SKM-1 treated with dmso at 0.1 percent for 144 hours (cell line): ENCODE measurements at regions not wholly inside any gene's neighbourhood (a gene's known extent, or its start where the extent isn't known, plus 50 kb on each side); places are given as distances from the start of the nearest gene placed in this dataset.

Source experiments
- DNase-seq: peaks from one replicate; lab custom pipeline; 2025; ENCODE audit not compliant: unreplicated experiment; lab: John Stamatoyannopoulos, UW

- no peak for DNase-seq
Observed at GRCh38 chr10:76735866-76736265, 901.7 kb downstream of the KCNMA1 start.

- peak; percentile 47 for DNase-seq
Observed at GRCh38 chr10:76733441-76733936, 904.1 kb downstream of the KCNMA1 start.

- DNase-seq: no peak
Observed at GRCh38 chr10:76732306-76732705, 905.3 kb downstream of the KCNMA1 start.

GRCh38 chr10:76729841-76730487, 907.6 kb downstream of the KCNMA1 start:
- no peak for DNase-seq

GRCh38 chr10:76729346-76729745, 908.3 kb downstream of the KCNMA1 start:
- no peak for DNase-seq

- no peak for DNase-seq
Observed at GRCh38 chr10:76727038-76727437, 910.6 kb downstream of the KCNMA1 start.

- no peak for DNase-seq
Observed at GRCh38 chr10:76723844-76724243, 913.8 kb downstream of the KCNMA1 start.

GRCh38 chr10:76721891-76722505, 915.6 kb downstream of the KCNMA1 start:
- no peak for DNase-seq

GRCh38 chr10:76719006-76719405, 918.6 kb downstream of the KCNMA1 start:
- no peak for DNase-seq

- no peak for DNase-seq
Observed at GRCh38 chr10:76717141-76717540, 920.5 kb downstream of the KCNMA1 start.

GRCh38 chr10:76711222-76711997, 926.2 kb downstream of the KCNMA1 start:
- no peak for DNase-seq

GRCh38 chr10:76700241-76700640, 937.4 kb downstream of the KCNMA1 start:
- DNase-seq: no peak

- no peak for DNase-seq
Observed at GRCh38 chr10:76697923-76698322, 939.7 kb downstream of the KCNMA1 start.

- no peak for DNase-seq
Observed at GRCh38 chr10:76695069-76695468, 942.5 kb downstream of the KCNMA1 start.

GRCh38 chr10:76686201-76686600, 951.4 kb downstream of the KCNMA1 start:
- no peak for DNase-seq

GRCh38 chr10:76684968-76685367, 952.6 kb downstream of the KCNMA1 start:
- no peak for DNase-seq

- DNase-seq: no peak
Observed at GRCh38 chr10:76681153-76681552, 956.5 kb downstream of the KCNMA1 start.

- DNase-seq: no peak
Observed at GRCh38 chr10:76679030-76679429, 958.6 kb downstream of the KCNMA1 start.

- DNase-seq: no peak
Observed at GRCh38 chr10:76675951-76676587, 961.5 kb downstream of the KCNMA1 start.

GRCh38 chr10:76675561-76675950, 962.1 kb downstream of the KCNMA1 start:
- no peak for DNase-seq
